Bronchial epithelial cell (primary cell): ENCODE measurements at regions not wholly inside any gene's neighbourhood (a gene's known extent, or its start where the extent isn't known, plus 50 kb on each side); places are given as distances from the start of the nearest gene placed in this dataset.

Experiments
- DNase-seq: peaks from one replicate; pipeline ENCODE4 v3.0.0-alpha.2; 2010; ENCODE audit warnings: low read depth
- FAIRE-seq: peaks from 2 replicates; lab custom pipeline; 2011; peaks lifted over from hg19 to GRCh38; lab: Jason Lieb, UNC
- H3K27me3 ChIP-seq: 2 replicates; pipeline ENCODE4 v1.5.1; 2011; ENCODE audit warnings: low read length; ENCODE audit not compliant: control insufficient read depth, insufficient read depth
- H3K36me3 ChIP-seq: 2 replicates; pipeline ENCODE4 v1.5.1; 2011; ENCODE audit warnings: low read length; ENCODE audit not compliant: control insufficient read depth, insufficient read depth
- H3K4me3 ChIP-seq: 2 replicates; pipeline ENCODE4 v1.5.1; 2011; ENCODE audit warnings: mild to moderate bottlenecking, low read depth, low read length, control low read depth
- CTCF ChIP-seq: IDR thresholded peaks from 2 replicates; pipeline ENCODE4 v1.5.1; 2011; ENCODE audit warnings: mild to moderate bottlenecking, moderate library complexity, low read length, control low read depth, inconsistent platforms; ENCODE audit not compliant: insufficient read depth, severe bottlenecking

GRCh38 chr5:66363097-66363496 is 219.0 kb downstream of the SREK1 start:
- FAIRE-seq: no peak
- no peaks in the 10 kb centered on the region for H3K36me3 ChIP-seq
- no peak for TF ChIP-seq CTCF
- H3K27me3 ChIP-seq: no peaks in the 10 kb centered on the region
- no peak overlapping the region for H3K4me3 ChIP-seq
- DNase-seq: no peak

- Histone ChIP-seq H3K36me3 (no peaks in the 10 kb centered on the region), H3K27me3 (no peaks in the 10 kb centered on the region), H3K4me3 (no peak overlapping the region)
- DNase-seq (no peak), FAIRE-seq (no peak)
- no peak for TF ChIP-seq CTCF
Measured at GRCh38 chr5:66364186-66364585, 220.1 kb downstream of the SREK1 start.

- no peak for TF ChIP-seq CTCF
- H3K36me3 ChIP-seq: no peaks in the 10 kb centered on the region
- no peak for DNase-seq
- FAIRE-seq: no peak
- no peaks in the 10 kb centered on the region for H3K27me3 ChIP-seq
- H3K4me3 ChIP-seq: no peak overlapping the region
Measured at GRCh38 chr5:66365981-66366380, 221.9 kb downstream of the SREK1 start.

- H3K4me3 ChIP-seq: no peak overlapping the region
- no peaks in the 10 kb centered on the region for H3K27me3 ChIP-seq
- no peaks in the 10 kb centered on the region for H3K36me3 ChIP-seq
- TF ChIP-seq CTCF: no peak
- no peak for DNase-seq
- FAIRE-seq: no peak
Measured at GRCh38 chr5:66367814-66368541, 223.9 kb downstream of the SREK1 start.

GRCh38 chr5:66368811-66369210 is 224.7 kb downstream of the SREK1 start:
- FAIRE-seq (no peak), DNase-seq (no peak)
- H3K27me3 ChIP-seq: no peaks in the 10 kb centered on the region
- H3K36me3 ChIP-seq: no peaks in the 10 kb centered on the region
- TF ChIP-seq CTCF: no peak
- H3K4me3 ChIP-seq: no peak overlapping the region

- H3K27me3 ChIP-seq: no peaks in the 10 kb centered on the region
- no peak for TF ChIP-seq CTCF
- H3K36me3 ChIP-seq: no peaks in the 10 kb centered on the region
- DNase-seq (peak; percentile 19), FAIRE-seq (no peak)
- H3K4me3 ChIP-seq: no peak overlapping the region
Measured at GRCh38 chr5:66377747-66378146, 218.4 kb upstream of the MAST4 start.
